ENCODE measurements at regions not wholly inside any gene's neighbourhood (a gene's known extent, or its start where the extent isn't known, plus 50 kb on each side); places are given as distances from the start of the nearest gene placed in this dataset.

DNA sequence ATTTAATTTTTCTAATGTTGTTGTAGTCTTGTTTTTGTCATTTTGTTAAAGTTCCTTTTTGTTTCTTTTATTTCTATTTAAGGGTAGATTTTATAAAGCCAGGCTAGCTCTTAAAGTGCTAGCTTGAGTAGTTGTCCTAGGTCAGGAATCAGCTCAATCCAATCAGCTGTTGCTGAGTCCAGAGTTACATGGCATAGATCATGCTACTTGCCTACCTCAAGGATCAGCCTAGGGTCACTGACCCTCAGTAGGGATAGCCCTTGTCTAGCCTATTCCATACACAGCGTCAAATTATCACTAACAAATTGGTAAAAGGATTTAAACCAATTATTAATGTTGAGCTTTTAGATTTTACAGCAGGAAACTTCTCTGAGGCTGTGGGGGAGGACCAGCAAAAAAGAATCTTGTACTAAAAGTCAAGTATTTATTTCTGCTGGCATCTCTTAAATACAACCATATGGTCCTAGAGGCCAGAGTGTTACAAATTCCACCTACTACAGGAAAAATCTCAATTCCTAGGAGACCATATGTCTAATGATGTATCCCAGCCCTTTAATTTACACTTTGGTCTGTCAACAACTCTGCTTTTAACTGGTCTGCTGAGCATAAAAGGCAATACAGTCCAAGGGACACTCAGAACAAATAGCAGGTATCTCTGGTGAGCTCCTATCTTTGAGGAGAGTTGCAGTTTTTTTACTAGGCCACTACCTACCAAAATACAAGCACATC lies 138.3 kb upstream of the PTPRG start:
- no peak for TF ChIP-seq CTCF (IDR thresholded peaks at IDR 0.05; ENCODE audit: low read length)
- TF ChIP-seq EZH2 (IDR thresholded peaks at IDR 0.05; ENCODE audit: borderline replicate concordance, low read length), result no peak

Measured in OCI-LY1 (cell line).